Ovary (tissue), 7 donors: ENCODE measurements at regions not wholly inside any gene's neighbourhood (a gene's known extent, or its start where the extent isn't known, plus 50 kb on each side); places are given as distances from the start of the nearest gene placed in this dataset.

Source experiments
- DNase-seq, 5 donors: peaks; one replicate each; pipeline ENCODE4 v3.0.0-alpha.2; 2019 to 2020
- H3K27ac ChIP-seq, 2 donors: fragments of 200-600 bp; one replicate each; pipeline versions ENCODE4 v1.5.1 to v1.8.0; 2019 to 2022
- H3K27me3 ChIP-seq: fragments of 200-600 bp; one replicate; pipeline ENCODE4 v1.8.0; 2022
- H3K36me3 ChIP-seq: fragments of 200-600 bp; sonication (generic); one replicate; pipeline ENCODE4 v1.5.1; 2019
- H3K4me1 ChIP-seq: one replicate; pipeline ENCODE4 v1.8.1; 2013; ENCODE audit warnings: mild to moderate bottlenecking, moderate library complexity; ENCODE audit not compliant: insufficient read depth
- H3K4me3 ChIP-seq: fragments of 200-600 bp; sonication (generic); one replicate; pipeline ENCODE4 v1.5.1; 2017
- H3K9me3 ChIP-seq, 2 donors: fragments of 200-600 bp in 1 of 2; sonication (generic) in 1 of 2; one replicate each; pipeline versions ENCODE4 v1.5.1 to v1.8.1; 2013 to 2019; ENCODE audit warnings: mild to moderate bottlenecking in 1 of 2, moderate library complexity in 1 of 2
- EP300 ChIP-seq: sonication (generic); formaldehyde crosslinking; IDR thresholded peaks from one replicate; pipeline ENCODE4 v1.6.1; 2017; ENCODE audit warnings: antibody characterized with exemption
- POLR2A ChIP-seq: fragments of 450-650 bp; IDR thresholded peaks from one replicate; pipeline ENCODE4 v1.6.1; 2017; ENCODE audit warnings: antibody characterized with exemption, mild to moderate bottlenecking, moderate library complexity
- WGBS, 3 donors: extraction: QIAGEN DNeasy Blood & Tissue Kit in 1 of 3; methylation state at CpG; one replicate each; pipeline versions ENCODE4 v1.1.5 to v1.1.7; 2013 to 2017; 5-methylcytosine and 5-hydroxymethylcytosine counted together
- intact Hi-C, 4 donors: fragments of 100-400 bp; cut with DNase I; formaldehyde crosslinking; loops; one replicate each; pipeline versions ENCODE4 v1.11.0 to v1.15.1; 2022 to 2023
- TF ChIP-seq, protein P1 (sequence below), 3 donors: fragments of 450-650 bp in 2 of 3; fragments of 200-600 bp in 1 of 3; IDR thresholded peaks; one replicate each; pipeline versions ENCODE4 v1.5.1 to v1.8.0; 2016 to 2022; ENCODE audit warnings: antibody characterized with exemption in 3 of 3, mild to moderate bottlenecking in 1 of 3
- donor health status: DM: no; HTN: no; CAD: no; lungs with moderate emphysema.
- donor health status: DM: no; HTN: no; CAD: no.
- donor health status: Bipolar disorder and iron deficiency.
- donor health status: DM: no; HTN: no; CAD: no.
- donor health status: DM: yes; HTN: yes; CAD: no.

DNA sequence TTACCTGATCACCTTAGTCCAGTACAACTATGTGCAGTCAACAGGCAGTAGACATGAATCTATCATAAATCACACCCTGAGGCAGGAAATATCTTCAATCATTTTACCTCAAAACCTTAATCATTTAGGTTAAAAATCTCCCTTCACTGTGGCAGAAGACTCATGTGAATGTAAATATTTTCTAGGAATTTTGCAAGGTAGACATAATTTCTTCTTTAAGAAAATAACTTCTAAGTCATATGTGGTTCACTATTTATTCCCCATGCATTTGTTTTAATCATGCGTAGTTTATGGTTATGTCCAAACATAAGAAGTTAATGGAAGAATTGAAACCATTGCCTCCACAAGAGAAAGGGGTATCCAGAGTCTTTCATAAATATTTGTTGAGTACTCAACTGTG lies 97.0 kb downstream of the HMHB1 start:
- Histone ChIP-seq H3K4me1 (no peaks in the 10 kb centered on the region), H3K27me3 (no peaks in the 10 kb centered on the region), H3K27ac (no peak overlapping the region), H3K9me3 (no peaks in the 10 kb centered on the region), H3K36me3 (no peaks in the 10 kb centered on the region), H3K4me3 (no peak overlapping the region)
- WGBS, 3 donors = 96 to 97% (median 96%) methylated on average over 1 of the region's 1 CpG
- TF ChIP-seq POLR2A (no peak), EP300 (no peak)
- TF ChIP-seq, protein P1, sequence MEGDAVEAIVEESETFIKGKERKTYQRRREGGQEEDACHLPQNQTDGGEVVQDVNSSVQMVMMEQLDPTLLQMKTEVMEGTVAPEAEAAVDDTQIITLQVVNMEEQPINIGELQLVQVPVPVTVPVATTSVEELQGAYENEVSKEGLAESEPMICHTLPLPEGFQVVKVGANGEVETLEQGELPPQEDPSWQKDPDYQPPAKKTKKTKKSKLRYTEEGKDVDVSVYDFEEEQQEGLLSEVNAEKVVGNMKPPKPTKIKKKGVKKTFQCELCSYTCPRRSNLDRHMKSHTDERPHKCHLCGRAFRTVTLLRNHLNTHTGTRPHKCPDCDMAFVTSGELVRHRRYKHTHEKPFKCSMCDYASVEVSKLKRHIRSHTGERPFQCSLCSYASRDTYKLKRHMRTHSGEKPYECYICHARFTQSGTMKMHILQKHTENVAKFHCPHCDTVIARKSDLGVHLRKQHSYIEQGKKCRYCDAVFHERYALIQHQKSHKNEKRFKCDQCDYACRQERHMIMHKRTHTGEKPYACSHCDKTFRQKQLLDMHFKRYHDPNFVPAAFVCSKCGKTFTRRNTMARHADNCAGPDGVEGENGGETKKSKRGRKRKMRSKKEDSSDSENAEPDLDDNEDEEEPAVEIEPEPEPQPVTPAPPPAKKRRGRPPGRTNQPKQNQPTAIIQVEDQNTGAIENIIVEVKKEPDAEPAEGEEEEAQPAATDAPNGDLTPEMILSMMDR (IDR thresholded peaks at IDR 0.05) = no peak
- intact Hi-C loops = no loop called here
- no peak for DNase-seq

DNA sequence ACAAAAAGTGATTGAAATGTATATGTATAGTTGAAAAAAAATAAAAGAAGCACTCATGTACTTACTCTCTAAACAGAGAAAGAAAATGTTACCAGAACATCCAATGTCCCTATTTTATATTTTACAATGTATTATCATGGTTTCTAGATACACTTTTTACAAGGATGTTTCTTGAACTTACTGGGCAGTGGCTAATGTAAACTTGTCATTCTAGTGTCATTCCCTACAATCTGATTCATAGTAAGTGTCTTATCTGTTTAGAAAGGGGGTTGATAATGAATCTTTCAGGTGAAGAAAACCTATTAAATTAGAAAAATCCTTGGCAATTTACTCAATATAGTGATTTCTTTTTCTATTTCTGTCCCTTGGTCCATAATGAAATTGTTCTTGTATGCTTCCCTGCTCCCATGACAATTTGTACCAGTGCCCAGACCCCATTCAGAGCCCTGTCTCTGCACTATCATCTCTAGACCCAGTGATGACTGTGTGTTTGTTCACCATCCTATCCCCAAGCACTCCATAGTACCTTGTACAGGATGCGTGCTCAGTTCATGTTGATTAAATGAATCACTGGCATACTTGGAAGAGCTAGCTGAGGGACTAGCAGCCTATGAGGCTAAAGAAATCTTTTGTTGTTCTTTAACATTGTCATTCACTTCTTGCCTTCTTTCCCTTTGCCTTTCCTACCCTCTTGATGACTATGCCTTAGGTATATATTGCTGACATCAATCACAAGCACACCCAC lies 101.2 kb downstream of the HMHB1 start:
- H3K4me3 ChIP-seq = no peak overlapping the region

DNA sequence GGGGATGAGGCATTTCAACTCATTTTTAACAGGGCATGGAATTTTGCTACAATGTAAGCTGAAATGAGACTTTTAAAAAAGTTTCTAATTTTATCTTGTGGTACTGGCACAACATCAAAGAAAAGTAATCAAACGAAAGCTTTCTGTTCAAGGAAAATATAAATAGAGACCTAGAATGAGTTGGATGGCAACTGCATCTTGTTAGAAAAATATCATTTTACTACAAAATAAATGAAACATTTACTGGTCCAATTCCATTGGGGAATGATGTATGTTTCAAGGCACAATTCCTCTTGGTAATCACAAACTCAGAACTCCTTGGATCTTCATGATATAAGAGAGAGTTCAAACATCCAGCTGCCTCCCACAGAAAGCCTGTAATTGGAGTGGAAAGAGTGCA lies 102.8 kb downstream of the HMHB1 start:
- H3K27me3 ChIP-seq = no peaks in the 10 kb centered on the region
- H3K9me3 ChIP-seq = no peaks in the 10 kb centered on the region
- intact Hi-C loops = no loop called here
- H3K4me3 ChIP-seq = no peak overlapping the region
- no peak for TF ChIP-seq EP300
- no peak for TF ChIP-seq POLR2A
- TF ChIP-seq, protein P1 (IDR thresholded peaks at IDR 0.05) = no peak
- WGBS, 3 donors = 0 to 3% (median 0%) methylated on average over 1 of the region's 1 CpG
- no peak for DNase-seq
- no peaks in the 10 kb centered on the region for H3K36me3 ChIP-seq
- no peaks in the 10 kb centered on the region for H3K4me1 ChIP-seq
- H3K27ac ChIP-seq = no peak overlapping the region

More for the DNA sequence above, 101.2 kb downstream of the HMHB1 start:
- Histone ChIP-seq H3K27me3 (no peaks in the 10 kb centered on the region), H3K4me1 (no peaks in the 10 kb centered on the region), H3K27ac (no peak overlapping the region), H3K36me3 (no peaks in the 10 kb centered on the region), H3K9me3 (no peaks in the 10 kb centered on the region)
- TF ChIP-seq, protein P1 (IDR thresholded peaks at IDR 0.05) = no peak
- TF ChIP-seq POLR2A = no peak
- intact Hi-C loops = no loop called here
- DNase-seq = no peak
- WGBS, 3 donors = 83 to 87% (median 87%) methylated on average over 1 of the region's 1 CpG

DNA sequence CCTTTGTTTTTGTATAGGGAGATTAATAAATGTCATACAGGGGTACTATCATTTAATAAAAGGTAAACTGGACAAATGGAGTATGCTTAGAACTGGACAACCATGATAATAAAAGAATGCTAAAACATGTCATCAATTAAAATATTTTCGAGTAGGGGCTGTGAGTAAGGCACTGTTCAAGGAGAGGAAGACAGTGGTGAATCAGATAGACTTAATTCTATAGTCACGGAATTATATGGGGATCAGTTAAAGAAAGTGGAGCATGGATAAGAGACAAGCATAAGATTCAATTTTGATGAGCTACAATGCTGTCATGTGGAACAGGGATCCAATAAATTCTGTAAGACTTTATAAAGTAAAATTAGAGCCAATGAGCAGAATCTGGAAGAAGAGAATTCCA lies 104.5 kb downstream of the HMHB1 start:
- no peaks in the 10 kb centered on the region for H3K36me3 ChIP-seq
- H3K27me3 ChIP-seq = no peaks in the 10 kb centered on the region
- 51 to 71% (median 57%) methylated on average over 2 of the region's 2 CpGs for WGBS, 3 donors
- no peak for DNase-seq
- no peaks in the 10 kb centered on the region for H3K4me1 ChIP-seq
- no peak for TF ChIP-seq EP300
- TF ChIP-seq POLR2A = no peak
- TF ChIP-seq, protein P1 (IDR thresholded peaks at IDR 0.05) = no peak
- no peak overlapping the region for H3K27ac ChIP-seq
- H3K9me3 ChIP-seq = no peaks in the 10 kb centered on the region
- intact Hi-C loops = no loop called here
- no peak overlapping the region for H3K4me3 ChIP-seq
